Vagina (tissue), 2 donors: ENCODE measurements at regions not wholly inside any gene's neighbourhood (a gene's known extent, or its start where the extent isn't known, plus 50 kb on each side); places are given as distances from the start of the nearest gene placed in this dataset.

Experiments
- CTCF ChIP-seq, 3 experiments: fragments of 450-650 bp in 2 of 3; fragments of 200-600 bp in 1 of 3; sonication (generic) in 1 of 3; IDR thresholded peaks; one replicate each; pipeline ENCODE4 v1.5.1; 2017 to 2019; ENCODE audit warnings: antibody characterized with exemption in 3 of 3, mild to moderate bottlenecking in 2 of 3, moderate library complexity in 2 of 3
- POLR2A ChIP-seq, 2 donors: fragments of 450-650 bp; IDR thresholded peaks; one replicate each; pipeline ENCODE4 v1.6.1; 2017; ENCODE audit warnings: antibody characterized with exemption in 2 of 2, mild to moderate bottlenecking in 2 of 2, moderate library complexity in 2 of 2
- POLR2AphosphoS5 ChIP-seq, 2 donors: sonication (generic); formaldehyde crosslinking; IDR thresholded peaks; one replicate each; pipeline ENCODE4 v1.9.0; 2017; ENCODE audit warnings: antibody characterized with exemption in 2 of 2, mild to moderate bottlenecking in 2 of 2, low read depth in 1 of 2; ENCODE audit not compliant: insufficient read depth in 1 of 2

DNA sequence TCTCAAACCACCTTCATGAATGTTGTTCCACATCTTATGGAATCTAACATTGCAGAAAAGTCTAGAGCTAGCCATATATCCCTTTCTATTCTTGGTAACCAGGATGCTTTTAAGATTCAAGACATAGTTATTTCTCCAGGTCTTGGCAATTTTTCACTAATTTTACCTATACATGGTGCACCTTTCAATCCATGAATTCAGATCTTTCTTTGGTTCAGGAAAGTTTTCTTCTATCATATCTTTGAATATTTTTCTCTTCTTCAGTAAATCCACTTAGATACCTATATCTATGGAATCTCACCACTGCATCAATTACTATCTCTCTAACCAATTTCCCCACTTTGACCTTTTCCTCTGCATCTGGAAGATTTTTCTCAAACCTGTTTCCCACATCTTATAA is 77.4 kb downstream of the PRLHR start:
- TF ChIP-seq POLR2AphosphoS5 (IDR thresholded peaks at IDR 0.05; ENCODE audit: insufficient read depth in 1 of 2, low read depth in 1 of 2) (no peak), POLR2A (IDR thresholded peaks at IDR 0.05) (no peak), CTCF (IDR thresholded peaks at IDR 0.05) (no peak)
